H1 (cell line): ENCODE measurements at regions not wholly inside any gene's neighbourhood (a gene's known extent, or its start where the extent isn't known, plus 50 kb on each side); places are given as distances from the start of the nearest gene placed in this dataset.

Experiments used
- TAF7 ChIP-seq: optimal IDR thresholded peaks from 2 replicates; pipeline ENCODE3; 2011; ENCODE audit warnings: low read depth, mild to moderate bottlenecking, inconsistent platforms, low read length, moderate library complexity, borderline replicate concordance
- TF ChIP-seq, protein P1 (sequence below): fragments of 300-600 bp; sonication (generic); IDR thresholded peaks from 2 replicates; pipeline ENCODE4 v1.7.1; 2012; ENCODE audit warnings: low read length, moderate library complexity, mild to moderate bottlenecking, inconsistent platforms; ENCODE audit not compliant: insufficient replicate concordance

DNA sequence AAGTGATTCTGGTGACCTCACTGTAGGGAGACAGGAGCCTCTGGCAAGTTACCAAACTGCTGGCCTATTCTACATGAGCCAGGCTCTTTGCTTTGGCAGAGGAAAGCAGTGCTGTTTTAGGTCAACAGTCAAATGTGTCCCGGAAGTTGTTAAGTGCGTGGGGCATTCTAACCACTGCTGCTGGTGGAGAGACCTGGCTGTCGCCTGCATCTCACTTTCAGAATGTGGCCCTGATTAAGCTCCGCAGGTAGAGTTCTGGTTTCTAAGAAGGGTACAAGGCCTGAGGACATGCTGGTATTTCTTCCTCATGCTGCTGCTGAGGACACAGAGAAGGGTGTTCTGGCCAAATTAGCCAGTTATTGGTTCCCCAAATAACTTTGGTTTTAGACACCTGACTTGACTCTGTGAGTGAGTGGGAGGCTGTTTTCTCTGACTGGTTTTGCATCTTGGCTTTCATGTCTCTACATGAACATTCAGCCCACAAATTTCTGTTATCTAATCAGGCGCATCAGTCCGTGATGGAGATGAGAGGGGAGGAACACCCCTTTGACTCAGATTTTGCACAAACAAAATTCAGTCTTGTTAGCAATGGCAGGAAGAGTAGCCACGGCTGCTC lies 120.8 kb downstream of the LMO4 start (continued):
- TF ChIP-seq, protein P1, sequence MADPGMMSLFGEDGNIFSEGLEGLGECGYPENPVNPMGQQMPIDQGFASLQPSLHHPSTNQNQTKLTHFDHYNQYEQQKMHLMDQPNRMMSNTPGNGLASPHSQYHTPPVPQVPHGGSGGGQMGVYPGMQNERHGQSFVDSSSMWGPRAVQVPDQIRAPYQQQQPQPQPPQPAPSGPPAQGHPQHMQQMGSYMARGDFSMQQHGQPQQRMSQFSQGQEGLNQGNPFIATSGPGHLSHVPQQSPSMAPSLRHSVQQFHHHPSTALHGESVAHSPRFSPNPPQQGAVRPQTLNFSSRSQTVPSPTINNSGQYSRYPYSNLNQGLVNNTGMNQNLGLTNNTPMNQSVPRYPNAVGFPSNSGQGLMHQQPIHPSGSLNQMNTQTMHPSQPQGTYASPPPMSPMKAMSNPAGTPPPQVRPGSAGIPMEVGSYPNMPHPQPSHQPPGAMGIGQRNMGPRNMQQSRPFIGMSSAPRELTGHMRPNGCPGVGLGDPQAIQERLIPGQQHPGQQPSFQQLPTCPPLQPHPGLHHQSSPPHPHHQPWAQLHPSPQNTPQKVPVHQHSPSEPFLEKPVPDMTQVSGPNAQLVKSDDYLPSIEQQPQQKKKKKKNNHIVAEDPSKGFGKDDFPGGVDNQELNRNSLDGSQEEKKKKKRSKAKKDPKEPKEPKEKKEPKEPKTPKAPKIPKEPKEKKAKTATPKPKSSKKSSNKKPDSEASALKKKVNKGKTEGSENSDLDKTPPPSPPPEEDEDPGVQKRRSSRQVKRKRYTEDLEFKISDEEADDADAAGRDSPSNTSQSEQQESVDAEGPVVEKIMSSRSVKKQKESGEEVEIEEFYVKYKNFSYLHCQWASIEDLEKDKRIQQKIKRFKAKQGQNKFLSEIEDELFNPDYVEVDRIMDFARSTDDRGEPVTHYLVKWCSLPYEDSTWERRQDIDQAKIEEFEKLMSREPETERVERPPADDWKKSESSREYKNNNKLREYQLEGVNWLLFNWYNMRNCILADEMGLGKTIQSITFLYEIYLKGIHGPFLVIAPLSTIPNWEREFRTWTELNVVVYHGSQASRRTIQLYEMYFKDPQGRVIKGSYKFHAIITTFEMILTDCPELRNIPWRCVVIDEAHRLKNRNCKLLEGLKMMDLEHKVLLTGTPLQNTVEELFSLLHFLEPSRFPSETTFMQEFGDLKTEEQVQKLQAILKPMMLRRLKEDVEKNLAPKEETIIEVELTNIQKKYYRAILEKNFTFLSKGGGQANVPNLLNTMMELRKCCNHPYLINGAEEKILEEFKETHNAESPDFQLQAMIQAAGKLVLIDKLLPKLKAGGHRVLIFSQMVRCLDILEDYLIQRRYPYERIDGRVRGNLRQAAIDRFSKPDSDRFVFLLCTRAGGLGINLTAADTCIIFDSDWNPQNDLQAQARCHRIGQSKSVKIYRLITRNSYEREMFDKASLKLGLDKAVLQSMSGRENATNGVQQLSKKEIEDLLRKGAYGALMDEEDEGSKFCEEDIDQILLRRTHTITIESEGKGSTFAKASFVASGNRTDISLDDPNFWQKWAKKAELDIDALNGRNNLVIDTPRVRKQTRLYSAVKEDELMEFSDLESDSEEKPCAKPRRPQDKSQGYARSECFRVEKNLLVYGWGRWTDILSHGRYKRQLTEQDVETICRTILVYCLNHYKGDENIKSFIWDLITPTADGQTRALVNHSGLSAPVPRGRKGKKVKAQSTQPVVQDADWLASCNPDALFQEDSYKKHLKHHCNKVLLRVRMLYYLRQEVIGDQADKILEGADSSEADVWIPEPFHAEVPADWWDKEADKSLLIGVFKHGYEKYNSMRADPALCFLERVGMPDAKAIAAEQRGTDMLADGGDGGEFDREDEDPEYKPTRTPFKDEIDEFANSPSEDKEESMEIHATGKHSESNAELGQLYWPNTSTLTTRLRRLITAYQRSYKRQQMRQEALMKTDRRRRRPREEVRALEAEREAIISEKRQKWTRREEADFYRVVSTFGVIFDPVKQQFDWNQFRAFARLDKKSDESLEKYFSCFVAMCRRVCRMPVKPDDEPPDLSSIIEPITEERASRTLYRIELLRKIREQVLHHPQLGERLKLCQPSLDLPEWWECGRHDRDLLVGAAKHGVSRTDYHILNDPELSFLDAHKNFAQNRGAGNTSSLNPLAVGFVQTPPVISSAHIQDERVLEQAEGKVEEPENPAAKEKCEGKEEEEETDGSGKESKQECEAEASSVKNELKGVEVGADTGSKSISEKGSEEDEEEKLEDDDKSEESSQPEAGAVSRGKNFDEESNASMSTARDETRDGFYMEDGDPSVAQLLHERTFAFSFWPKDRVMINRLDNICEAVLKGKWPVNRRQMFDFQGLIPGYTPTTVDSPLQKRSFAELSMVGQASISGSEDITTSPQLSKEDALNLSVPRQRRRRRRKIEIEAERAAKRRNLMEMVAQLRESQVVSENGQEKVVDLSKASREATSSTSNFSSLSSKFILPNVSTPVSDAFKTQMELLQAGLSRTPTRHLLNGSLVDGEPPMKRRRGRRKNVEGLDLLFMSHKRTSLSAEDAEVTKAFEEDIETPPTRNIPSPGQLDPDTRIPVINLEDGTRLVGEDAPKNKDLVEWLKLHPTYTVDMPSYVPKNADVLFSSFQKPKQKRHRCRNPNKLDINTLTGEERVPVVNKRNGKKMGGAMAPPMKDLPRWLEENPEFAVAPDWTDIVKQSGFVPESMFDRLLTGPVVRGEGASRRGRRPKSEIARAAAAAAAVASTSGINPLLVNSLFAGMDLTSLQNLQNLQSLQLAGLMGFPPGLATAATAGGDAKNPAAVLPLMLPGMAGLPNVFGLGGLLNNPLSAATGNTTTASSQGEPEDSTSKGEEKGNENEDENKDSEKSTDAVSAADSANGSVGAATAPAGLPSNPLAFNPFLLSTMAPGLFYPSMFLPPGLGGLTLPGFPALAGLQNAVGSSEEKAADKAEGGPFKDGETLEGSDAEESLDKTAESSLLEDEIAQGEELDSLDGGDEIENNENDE = no peak
- no peak for TF ChIP-seq TAF7
